GM12872 (cell line): ENCODE measurements at regions not wholly inside any gene's neighbourhood (a gene's known extent, or its start where the extent isn't known, plus 50 kb on each side); places are given as distances from the start of the nearest gene placed in this dataset.

Source experiments
- CTCF ChIP-seq: IDR thresholded peaks from 3 replicates; pipeline ENCODE4 v1.5.1; 2011; ENCODE audit warnings: low read depth, mild to moderate bottlenecking, low read length, moderate library complexity; ENCODE audit not compliant: insufficient read depth

GRCh38 chr14:61628016-61628725 lies 67.1 kb upstream of the HIF1A start:
- TF ChIP-seq CTCF: no peak

GRCh38 chr14:61630399-61631044 lies 64.8 kb upstream of the HIF1A start:
- no peak for TF ChIP-seq CTCF

GRCh38 chr14:61631045-61631687 lies 64.1 kb upstream of the HIF1A start:
- no peak for TF ChIP-seq CTCF

GRCh38 chr14:61632401-61632800 lies 62.9 kb upstream of the HIF1A start:
- no peak for TF ChIP-seq CTCF

- TF ChIP-seq CTCF: no peak
Observed at GRCh38 chr14:61632807-61633206, 62.5 kb upstream of the HIF1A start.

- no peak for TF ChIP-seq CTCF
Observed at GRCh38 chr14:61636291-61636690, 59.0 kb upstream of the HIF1A start.

GRCh38 chr14:61636779-61637178 lies 58.5 kb upstream of the HIF1A start:
- no peak for TF ChIP-seq CTCF
